ENCODE measurements at regions not wholly inside any gene's neighbourhood (a gene's known extent, or its start where the extent isn't known, plus 50 kb on each side); places are given as distances from the start of the nearest gene placed in this dataset.
A peak's percentile ranks its signal among the peaks of the same experiment; 100 is the strongest.

DNA sequence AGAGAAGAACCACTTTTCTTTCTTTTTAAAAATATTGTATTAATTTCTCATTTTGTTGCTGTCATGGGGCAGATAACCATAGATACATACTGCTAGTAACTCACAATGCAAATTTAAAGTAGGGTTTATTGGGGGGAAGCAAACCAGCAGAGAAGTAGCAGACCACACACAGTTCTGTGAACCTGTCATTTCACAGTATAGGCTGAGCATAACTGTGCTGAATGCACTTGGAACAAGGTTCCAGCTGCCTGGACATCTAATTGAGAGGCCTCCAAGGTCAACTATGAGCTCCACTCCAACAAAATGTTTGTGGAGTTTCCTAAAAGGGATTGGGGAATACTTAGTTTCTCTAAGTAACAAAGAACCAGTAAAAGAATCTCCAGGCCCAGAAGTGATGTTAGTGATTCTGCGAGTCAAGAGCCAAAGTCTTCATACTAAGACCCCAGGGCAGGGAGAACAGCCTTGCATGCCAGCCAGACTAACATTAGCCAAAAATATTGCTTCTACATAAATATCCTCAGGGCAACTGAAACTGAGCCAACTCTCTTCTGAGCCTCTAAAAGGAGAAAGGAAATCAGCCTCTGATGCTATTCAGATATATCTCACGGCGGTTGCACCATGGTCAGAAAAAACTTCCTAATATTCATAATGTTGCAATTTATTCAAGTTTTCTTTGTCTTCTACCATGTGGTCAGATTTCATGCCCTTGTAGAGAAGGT, 856.4 kb upstream of the ALCAM start:
- DNase-seq (ENCODE audit: low spot score): no peak

DNA sequence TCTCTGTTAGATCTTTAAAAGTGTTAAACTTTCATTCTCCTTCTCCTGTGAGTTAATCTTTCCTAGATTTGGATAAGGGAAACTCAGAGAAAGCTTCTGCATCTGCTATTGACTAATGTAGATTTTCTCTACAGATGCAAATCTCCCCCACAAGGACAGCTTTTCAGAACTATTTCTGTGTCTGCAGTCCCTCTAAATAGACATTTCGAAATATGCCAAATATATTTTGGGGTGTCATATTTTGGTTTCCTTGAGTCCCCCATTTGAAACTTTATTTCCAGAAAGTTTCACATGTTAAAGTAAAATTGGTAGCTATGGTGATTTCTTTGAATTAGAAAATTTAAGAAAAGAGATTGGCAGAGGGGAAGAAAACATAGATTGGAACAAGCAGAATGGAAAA, 852.3 kb upstream of the ALCAM start:
- DNase-seq (ENCODE audit: low spot score): no peak

DNA sequence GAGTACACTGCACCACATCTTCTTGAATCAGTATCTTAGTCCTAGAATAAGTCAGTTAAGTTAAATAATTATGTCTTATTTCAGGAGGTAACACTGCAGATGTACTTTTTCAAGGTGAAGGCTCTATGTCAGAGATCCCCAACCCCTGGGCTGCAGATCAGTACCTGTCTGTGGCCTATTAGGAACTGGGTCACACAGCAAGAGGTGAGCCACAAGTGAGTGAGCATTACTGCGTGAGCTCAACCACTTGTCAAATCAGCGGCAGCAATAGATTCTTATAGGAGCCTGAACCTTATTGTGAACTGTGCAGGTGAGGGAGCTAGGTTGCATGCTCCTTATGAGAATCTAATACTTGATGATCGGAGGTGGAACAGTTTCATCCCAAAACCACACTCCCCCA, 851.9 kb upstream of the ALCAM start:
- no peak for DNase-seq (ENCODE audit: low spot score)

DNA sequence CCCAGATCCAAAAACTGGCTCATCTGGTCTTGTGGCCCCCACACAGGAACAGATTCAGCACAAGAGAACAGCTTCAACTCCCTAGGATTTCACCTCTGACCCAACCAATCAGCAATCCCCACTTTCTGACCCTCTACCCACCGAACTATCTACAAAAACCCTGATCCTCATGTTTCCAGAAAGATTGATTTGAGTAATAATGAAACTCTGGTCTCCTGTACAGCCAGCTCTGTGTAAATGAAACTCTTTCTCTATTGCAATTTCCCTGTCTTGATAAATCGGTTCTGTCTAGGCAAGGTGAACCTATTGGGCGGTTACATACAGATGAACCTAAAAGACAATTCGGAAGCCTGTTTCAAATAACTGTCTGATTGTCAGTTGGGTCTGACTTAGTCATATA, 847.6 kb upstream of the ALCAM start:
- peak; percentile 66 for DNase-seq (ENCODE audit: low spot score)

DNA sequence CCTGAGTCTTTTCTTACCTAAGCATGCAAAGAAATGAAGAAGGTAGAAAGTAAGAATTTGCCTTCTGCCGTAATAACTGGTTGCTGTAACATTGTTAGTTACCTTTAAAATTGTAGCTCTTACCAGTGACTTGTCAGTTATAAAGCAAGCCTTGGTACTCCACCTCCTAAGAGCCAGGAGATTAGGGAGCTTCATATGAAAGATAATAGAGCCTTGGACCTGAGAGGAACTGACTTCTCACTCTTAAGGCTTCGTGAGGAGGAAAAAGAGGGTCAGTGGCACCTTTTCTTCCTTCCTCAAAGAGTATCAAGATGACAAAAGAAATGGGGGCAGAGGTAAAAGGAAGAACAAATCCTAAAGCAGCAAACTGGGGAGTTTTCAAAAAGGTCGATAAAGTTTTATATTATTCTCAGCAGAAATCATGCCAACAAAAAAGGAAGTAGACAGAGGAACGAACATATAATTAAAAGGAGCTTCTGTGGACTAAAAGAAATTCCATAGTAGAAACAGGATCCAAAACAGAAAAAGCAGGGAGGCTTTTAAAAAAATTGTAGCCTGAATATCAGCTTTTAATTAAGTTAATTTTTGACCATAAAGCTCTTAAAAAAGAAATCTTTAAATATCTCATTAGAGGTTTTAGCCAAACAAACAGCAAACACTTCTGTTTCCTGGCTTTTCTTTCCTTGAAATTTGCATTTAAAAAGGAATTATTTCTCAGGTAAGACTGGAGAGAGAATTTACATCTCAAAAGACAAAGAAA, 847.1 kb upstream of the ALCAM start:
- peak; percentile 44 for DNase-seq (ENCODE audit: low spot score)

DNA sequence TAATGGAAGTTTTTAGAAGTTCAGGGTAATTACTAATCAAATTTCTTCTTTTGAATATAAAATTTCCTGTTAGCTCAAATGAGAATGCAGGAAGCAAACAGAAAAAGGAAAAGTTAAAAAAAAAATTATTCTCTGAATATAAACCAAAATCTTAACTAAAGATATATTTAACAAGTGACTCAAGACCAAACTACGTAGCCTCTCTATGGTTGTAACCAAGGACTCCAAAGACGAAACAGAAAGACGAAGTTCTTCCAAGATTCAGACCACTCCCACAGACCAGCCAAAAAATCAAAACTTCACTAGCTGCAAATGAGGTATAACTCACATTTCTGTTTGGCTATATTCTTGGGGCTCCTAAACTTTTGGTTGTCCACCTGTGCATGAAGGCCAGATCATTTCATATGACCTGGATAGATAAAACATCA, 846.5 kb upstream of the ALCAM start:
- DNase-seq (ENCODE audit: low spot score): peak; percentile 44

DNA sequence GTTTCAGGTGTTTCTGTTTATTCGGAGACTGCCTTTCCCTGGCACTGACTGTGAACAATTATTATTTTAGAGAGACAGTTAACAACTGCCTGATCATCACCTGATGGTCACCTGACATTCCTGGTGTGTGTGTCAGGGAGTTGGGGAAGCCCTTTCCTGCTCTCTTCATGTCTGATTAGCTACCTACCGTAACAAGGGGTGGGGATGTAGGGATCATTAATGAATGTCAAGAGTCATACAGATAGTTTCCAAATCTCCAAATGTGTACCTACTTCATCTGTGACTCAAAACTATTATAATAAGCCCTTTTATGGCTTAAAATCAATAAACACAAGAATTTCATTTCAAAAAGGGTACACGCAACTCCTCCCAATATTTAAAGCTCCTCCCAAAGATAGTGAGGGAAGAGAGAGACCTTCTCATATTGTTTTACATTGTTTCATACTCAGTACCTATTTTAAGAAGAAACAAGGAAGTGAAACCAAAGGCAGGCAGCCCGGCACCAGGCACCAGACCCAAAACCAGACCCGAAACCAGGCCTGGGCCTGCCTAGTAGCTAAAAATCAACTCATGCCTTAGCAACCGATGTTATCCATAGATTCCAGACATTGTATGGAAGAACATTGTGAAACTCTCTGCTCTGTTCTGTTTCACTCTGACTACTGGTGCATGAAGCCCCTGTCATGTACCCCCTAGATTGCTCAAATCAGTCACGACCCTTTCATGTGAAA, 844.9 kb upstream of the ALCAM start:
- DNase-seq (ENCODE audit: low spot score): peak; percentile 64

DNA sequence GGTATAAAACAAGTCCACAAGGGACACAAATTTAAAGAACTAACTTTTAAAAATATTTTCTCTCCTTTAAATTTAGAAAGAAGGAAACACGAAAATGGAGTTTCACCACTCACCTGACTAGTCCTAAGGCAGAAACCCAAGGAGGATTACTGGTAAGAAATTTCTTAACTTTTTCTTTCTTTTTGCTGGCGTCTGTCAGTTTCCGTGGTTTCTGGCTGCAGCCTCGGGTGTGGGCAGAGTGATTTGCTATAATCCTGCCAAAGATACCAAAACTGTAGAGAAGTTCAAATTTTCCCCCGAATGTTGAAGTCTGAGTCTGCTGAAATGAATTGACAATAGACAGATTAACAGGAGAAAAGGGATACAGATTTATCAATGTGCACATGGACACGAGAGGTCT, 843.6 kb upstream of the ALCAM start:
- no peak for DNase-seq (ENCODE audit: low spot score)

DNA sequence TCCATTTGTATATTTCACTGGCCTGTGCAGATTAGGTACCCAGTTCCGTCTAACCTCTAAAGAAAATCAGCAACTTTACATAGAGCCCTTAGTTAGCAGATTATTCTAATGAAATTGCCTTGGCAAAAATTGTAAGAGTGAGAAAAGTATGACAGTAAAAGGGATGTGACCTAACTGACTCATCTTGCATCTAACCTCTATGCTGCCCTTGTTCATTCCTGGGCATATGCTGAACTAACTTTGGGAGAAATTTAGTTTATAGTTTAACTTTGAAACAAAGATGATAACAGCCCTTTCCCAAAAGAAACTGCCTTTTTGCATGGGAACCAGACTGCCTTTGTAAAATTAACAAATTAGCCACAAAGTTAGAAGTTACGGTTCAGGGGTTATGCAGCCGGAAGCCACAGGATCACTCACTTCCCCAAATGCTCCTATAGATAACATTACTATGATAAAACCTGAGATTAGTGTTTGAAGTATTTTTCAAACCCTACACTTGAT, 839.8 kb upstream of the ALCAM start:
- no peak for DNase-seq (ENCODE audit: low spot score)

DNA sequence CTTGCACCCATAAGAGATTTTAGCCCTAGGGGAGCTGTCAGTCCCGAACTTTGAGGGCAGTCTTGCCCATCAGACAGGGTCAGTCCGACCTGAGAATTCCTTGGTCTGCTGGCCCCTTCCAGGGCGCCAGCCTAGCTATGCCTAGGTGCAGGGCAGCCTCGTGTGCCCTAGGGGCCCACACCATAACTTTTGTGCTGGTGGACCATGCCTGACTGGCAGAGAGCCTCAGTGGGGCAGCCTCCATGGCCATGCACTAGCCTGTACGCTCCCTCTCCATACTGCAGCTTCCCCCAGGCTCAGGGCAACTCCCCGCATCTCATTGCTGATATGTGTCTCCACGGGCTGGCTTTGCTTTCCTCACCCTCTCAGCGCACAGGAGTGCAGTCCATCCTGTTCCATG, 835.8 kb upstream of the ALCAM start:
- no peak for DNase-seq (ENCODE audit: low spot score)

DNA sequence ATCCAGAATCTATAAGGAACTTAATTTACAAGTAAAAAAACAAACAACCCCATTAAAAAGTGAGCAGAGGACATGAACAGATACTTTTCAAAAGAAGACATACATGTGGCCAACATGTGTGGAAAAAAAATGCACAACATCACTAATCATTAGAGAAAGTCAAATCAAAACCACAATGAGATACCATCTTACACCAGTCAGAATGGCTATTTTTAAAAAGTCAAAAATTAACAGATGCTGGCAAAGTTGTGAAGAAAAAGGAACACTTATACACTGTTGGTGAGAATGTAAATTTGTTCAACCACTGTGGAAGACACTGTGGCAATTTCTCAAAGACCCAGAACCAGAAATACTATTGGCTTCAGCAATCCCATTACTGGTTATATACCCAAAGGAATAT, 830.0 kb upstream of the ALCAM start:
- DNase-seq (ENCODE audit: low spot score): no peak

DNA sequence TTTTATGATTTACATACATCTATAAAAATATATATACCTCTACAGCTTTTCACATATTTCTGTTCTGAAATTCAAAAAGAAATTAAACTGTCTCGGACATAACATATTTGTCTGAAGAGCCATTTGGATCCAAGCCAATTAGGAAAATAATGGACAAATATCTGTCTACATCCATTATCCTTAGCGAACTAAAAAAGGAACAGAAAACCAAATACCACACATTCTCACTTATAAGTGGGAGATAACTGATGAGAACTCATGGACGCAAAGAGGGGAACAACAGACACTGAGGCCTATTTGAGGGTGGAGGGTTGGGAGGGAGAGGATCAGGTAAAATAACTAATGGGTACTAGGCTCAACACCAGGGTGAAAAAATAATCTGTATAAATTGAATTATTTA, 829.4 kb upstream of the ALCAM start:
- no peak for DNase-seq (ENCODE audit: low spot score)

DNA sequence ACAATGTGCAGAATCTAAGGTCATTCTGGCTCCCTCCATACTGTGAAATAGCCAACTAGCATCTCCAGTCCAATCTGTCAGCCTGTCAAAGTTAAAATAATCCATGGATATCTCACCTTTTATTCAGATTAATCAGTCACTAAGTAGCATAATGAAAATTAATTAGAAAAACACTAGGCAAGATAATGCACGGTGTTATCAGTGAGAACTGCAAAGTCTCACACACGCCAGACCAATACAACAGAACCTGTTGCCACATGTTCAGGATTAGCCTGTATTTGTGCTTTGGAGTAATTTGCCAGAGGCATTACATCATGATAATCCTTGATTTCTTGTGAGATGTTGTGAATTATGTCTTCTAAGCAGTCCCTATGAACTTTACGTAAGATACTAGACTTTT, 820.4 kb upstream of the ALCAM start:
- DNase-seq (ENCODE audit: low spot score): no peak

DNA sequence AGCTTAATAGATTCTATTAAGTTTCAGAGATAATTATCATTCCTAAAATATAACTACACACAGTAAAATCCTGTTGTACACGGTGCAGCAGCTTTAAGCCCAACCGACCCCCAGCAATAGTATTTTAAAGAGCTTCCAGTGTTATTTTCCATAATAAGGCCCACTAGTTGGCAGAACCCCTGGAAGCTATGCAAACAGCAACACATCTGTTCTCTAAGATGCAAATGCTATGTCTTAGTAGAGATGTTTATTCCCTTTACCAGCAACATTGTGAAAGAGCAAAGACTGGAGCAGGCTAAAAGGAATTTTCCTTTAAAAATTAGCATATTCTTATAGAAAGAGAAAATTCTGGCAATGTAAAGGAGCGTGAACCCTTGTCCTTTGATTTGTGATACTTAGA, 819.7 kb upstream of the ALCAM start:
- peak; percentile 36 for DNase-seq (ENCODE audit: low spot score)

DNA sequence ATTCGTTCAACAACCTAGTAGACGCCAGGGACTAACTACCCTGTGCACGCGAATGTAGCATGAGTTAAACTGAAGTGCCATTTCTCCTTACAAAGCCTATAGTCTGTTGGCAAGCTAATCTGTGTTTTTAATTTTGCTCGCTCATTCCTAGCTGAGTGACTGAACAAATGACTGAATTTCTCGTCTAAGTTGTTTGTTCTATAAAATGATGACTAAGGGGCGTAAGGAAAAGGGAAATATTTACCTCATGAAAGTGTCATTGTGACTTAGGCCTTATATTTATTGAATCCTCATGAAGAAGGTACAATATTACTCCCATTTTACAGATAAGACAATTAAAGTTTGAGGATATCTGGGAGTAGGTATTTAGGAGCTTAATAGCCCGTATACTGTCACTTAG, 818.3 kb upstream of the ALCAM start:
- no peak for DNase-seq (ENCODE audit: low spot score)

DNA sequence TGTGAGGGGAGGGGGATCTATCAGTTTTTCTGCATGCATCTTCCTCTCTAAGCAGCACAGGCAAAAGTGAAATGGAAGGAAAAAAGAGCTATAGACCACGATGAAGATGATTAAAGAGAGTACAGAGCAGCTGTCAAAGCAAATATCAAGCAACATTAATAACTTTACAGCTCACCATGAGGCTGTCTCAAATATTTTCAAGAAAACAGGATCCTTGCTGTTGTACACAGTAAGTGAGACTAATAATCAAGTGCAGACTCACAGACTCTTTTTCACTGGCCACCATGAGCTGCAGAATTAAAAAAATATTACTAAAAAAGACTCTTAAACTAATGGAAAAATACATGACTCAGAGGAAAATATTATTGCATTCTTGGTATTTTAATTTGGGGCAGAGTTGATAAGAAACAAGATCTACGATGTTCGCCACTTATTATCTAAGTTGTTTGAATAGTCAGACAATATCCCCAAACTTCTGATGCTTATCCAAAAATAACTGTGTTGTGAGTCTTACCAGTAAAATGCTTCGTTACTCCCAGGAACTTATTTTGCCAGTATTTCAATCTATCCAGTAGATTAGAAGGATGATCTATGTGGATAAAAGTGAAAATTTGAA, 817.5 kb upstream of the ALCAM start:
- no peak for DNase-seq (ENCODE audit: low spot score)

DNA sequence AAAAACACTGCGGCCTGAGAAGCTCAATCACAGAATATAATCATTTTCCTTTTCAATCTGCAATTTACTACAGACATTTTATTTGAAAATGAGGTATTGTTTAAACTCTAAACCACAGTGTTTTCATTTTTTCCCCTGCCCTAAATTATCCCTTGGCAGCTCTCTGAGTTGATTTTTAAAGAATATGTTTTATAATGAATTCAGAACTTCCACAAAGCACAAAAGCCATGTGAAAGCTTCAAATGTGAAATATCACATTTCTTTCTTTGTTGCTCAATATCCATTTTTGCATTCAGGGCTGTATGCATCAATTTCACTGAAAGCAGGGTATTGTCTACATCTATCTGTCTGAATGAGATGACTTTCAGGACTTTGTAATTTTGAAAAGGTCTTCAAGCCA, 813.6 kb upstream of the ALCAM start:
- DNase-seq (ENCODE audit: low spot score): no peak

DNA sequence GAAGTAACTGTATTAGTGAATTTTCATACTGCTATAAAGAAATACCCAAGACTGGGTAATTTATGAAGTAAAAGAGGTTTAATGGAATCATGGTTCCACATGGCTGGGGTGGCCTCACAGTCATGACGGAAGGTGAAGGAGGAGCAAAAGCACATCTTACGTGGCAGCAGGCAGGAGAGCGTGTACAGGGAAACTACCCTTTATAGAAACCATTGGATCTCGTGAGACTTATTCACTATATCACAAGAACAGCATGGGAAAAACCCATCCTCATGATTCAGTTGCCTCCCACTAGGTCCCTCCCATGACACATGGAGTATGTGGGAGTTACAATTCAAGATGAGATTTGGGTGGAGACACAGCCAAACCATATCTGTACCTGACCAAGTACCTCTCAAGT, 812.3 kb upstream of the ALCAM start:
- no peak for DNase-seq (ENCODE audit: low spot score)

DNA sequence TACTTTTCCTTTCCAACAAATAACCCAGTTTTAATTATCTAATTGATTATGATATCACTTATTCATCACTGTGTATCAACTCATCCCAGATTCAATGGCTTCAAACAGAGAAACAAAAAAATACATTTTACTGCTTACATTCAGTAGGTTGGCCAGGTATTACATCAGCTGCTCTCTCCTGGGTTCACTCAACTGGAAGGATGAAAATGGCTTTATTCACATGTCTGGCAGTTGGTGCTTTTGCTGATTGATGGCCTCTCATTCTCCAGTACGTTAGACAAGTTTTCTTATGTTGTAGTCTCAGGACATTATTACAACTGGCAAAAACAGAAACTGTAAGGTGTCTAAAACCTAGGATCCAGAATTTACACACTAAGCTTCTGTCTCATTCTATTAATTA, 811.0 kb upstream of the ALCAM start:
- no peak for DNase-seq (ENCODE audit: low spot score)

DNA sequence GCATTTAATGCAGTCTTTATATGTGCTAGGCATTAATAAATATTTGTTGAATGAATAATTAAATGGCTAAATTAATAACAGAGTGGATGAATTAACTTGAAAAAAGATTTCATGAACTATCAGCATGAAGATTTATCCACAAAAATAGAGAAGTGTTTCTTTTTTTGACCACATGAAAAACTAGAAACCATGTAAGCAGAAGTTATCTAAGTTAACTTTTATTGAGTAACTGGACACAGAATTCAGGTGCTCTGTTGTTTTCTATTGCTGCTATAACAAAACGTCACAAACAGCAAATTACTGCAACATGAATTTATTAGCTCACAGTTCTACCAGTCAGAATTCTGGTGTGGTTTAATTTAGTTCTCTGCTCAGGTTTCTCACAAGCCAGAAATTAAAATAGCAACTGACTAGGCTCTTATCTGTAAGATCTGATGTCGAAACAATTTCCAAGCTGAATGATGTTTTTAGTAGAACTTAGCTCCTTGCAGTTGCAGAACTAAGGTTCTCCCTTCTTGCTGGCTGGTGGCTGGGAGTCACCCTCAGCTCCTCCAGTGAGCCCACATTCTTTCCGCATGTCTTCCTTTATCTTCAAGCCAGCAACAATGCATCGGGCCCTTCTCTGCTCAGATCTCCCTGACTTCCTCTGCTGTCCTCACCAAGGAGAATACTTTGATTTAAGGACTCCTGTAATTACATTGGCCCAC, 810.2 kb upstream of the ALCAM start:
- DNase-seq (ENCODE audit: low spot score): peak; percentile 13

DNA sequence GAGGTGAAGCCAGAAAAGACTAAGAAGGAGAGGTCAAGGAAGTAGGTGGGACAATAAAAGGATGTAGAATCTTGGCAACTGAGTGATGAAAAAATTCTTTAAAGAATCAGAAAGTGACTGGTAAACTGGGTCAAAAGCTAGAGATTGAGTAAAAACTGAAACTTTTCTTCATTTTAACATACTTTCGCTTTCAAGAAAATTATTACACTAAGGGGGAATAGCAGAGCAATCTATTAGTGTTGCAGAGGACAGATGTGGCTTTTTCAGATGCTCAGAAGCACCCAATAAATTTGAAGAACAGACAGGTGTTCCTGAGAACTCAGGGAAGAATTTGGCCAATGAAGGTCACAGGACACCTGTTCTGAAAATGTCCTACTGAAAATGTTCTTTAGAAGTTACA, 805.4 kb upstream of the ALCAM start:
- no peak for DNase-seq (ENCODE audit: low spot score)

All from pons (tissue), 1 donor.